ENCODE measurements at regions not wholly inside any gene's neighbourhood (a gene's known extent, or its start where the extent isn't known, plus 50 kb on each side); places are given as distances from the start of the nearest gene placed in this dataset.

- no peaks in the 10 kb centered on the region for H3K27me3 ChIP-seq (ENCODE audit: control insufficient read depth in 2 of 2, insufficient read depth in 2 of 2, low read length in 2 of 2)
- DNase-seq (ENCODE audit: low read depth, low spot score) (no peak), FAIRE-seq (no peak)
- H3K79me2 ChIP-seq (ENCODE audit: control insufficient read depth, insufficient read depth, low read length) = no peaks in the 10 kb centered on the region
- POLR2A ChIA-PET = no interaction called here
- H2AFZ ChIP-seq (ENCODE audit: low read depth, low read length) = no peak overlapping the region
- no peaks in the 10 kb centered on the region for H3K36me3 ChIP-seq (ENCODE audit: control insufficient read depth in 2 of 2, extremely low read depth in 1 of 2, insufficient read depth in 2 of 2, low read length in 2 of 2)
- CTCF ChIA-PET = interaction anchor here (0.7 kb wide), 1 partner anchor 178 kb away, joined by 3 read pairs; no protein-coding TSS in a partner anchor
- BruUV-seq (replicated peaks) = no TSS peak
- no peaks in the 10 kb centered on the region for H3K4me1 ChIP-seq (ENCODE audit: control insufficient read depth, extremely low read depth, insufficient read depth, low read length)
- no peaks in the 10 kb centered on the region for H4K20me1 ChIP-seq (replicated peaks; ENCODE audit: control insufficient read depth, extremely low read depth, insufficient read depth, low read length)
- dilution Hi-C loops (cut with MboI; ENCODE audit: extremely low pct_ligation_motif_present, low sequenced_read_pairs) (no loop called here), intact Hi-C loops (cut with micrococcal nuclease) (loop anchor here (10.0 kb wide), 1 partner anchor 508 kb away; no protein-coding TSS in a partner anchor)
- no peak overlapping the region for H3K27ac ChIP-seq (ENCODE audit: insufficient read depth, low read depth, low read length)
- no peak overlapping the region for H3K4me2 ChIP-seq (ENCODE audit: insufficient read depth, low read length)
- H3K9me3 ChIP-seq (replicated peaks; ENCODE audit: control insufficient read depth, insufficient read depth, low read length) = no peaks in the 10 kb centered on the region
- no peaks in the 10 kb centered on the region for H3K9me1 ChIP-seq (replicated peaks; ENCODE audit: control insufficient read depth, extremely low read depth, insufficient read depth, low read length)
- H3K4me3 ChIP-seq (replicated peaks in 1 of 3; ENCODE audit: insufficient read depth in 1 of 3, low read depth in 1 of 3, low read length in 3 of 3) = no peak overlapping the region
- no peak for TF ChIP-seq POLR2A (IDR thresholded peaks at IDR 0.05; ENCODE audit: low read depth, low read length)
- no peak for TF ChIP-seq MYC (IDR thresholded peaks at IDR 0.05; ENCODE audit: low read depth, low read length)
- no peak for TF ChIP-seq CTCF (IDR thresholded peaks at IDR 0.05; ENCODE audit: extremely low read depth in 1 of 2, insufficient read depth in 1 of 2, low read depth in 1 of 2, low read length in 2 of 2)
- no peak overlapping the region for H3K9ac ChIP-seq (replicated peaks; ENCODE audit: extremely low read depth, insufficient read depth, low read length)
Measured at GRCh38 chr13:66162470-66162869, 1067.7 kb downstream of the PCDH9 start.

GRCh38 chr13:66159511-66159910, 1070.6 kb downstream of the PCDH9 start:
- dilution Hi-C loops (cut with MboI; ENCODE audit: extremely low pct_ligation_motif_present, low sequenced_read_pairs) = no loop called here
- Histone ChIP-seq H4K20me1 (replicated peaks; ENCODE audit: control insufficient read depth, extremely low read depth, insufficient read depth, low read length) (no peaks in the 10 kb centered on the region), H3K9me1 (replicated peaks; ENCODE audit: control insufficient read depth, extremely low read depth, insufficient read depth, low read length) (no peaks in the 10 kb centered on the region), H3K9ac (replicated peaks; ENCODE audit: extremely low read depth, insufficient read depth, low read length) (no peak overlapping the region), H3K4me3 (replicated peaks in 1 of 3; ENCODE audit: insufficient read depth in 1 of 3, low read depth in 1 of 3, low read length in 3 of 3) (no peak overlapping the region), H3K27ac (ENCODE audit: insufficient read depth, low read depth, low read length) (no peak overlapping the region), H3K79me2 (ENCODE audit: control insufficient read depth, insufficient read depth, low read length) (no peaks in the 10 kb centered on the region), H3K9me3 (replicated peaks; ENCODE audit: control insufficient read depth, insufficient read depth, low read length) (no peaks in the 10 kb centered on the region), H2AFZ (ENCODE audit: low read depth, low read length) (no peak overlapping the region), H3K4me1 (ENCODE audit: control insufficient read depth, extremely low read depth, insufficient read depth, low read length) (peaks cover 7% of the 10 kb centered on the region), H3K36me3 (ENCODE audit: control insufficient read depth in 2 of 2, extremely low read depth in 1 of 2, insufficient read depth in 2 of 2, low read length in 2 of 2) (no peaks in the 10 kb centered on the region), H3K4me2 (ENCODE audit: insufficient read depth, low read length) (no peak overlapping the region), H3K27me3 (ENCODE audit: control insufficient read depth in 2 of 2, insufficient read depth in 2 of 2, low read length in 2 of 2) (no peaks in the 10 kb centered on the region)
- FAIRE-seq = no peak
- TF ChIP-seq JUN (IDR thresholded peaks at IDR 0.05; ENCODE audit: borderline replicate concordance, insufficient read depth, insufficient read length, low read depth) = no peak
- TF ChIP-seq POLR2AphosphoS5 (IDR thresholded peaks at IDR 0.05; ENCODE audit: insufficient read depth, low read depth, low read length) = no peak
- TF ChIP-seq CTCF (IDR thresholded peaks at IDR 0.05; ENCODE audit: extremely low read depth in 1 of 2, insufficient read depth in 1 of 2, low read depth in 1 of 2, low read length in 2 of 2) = no peak
- no peak for TF ChIP-seq GATA2 (IDR thresholded peaks at IDR 0.05; ENCODE audit: insufficient read depth, insufficient read length, low read depth, low read length)
- no peak for TF ChIP-seq POLR2A (IDR thresholded peaks at IDR 0.05; ENCODE audit: low read depth, low read length)
- TF ChIP-seq EZH2 (IDR thresholded peaks at IDR 0.05; ENCODE audit: borderline replicate concordance, low read depth, low read length, severe bottlenecking) = no peak
- TF ChIP-seq MAX (IDR thresholded peaks at IDR 0.05; ENCODE audit: insufficient read depth, insufficient read length) = no peak
- TF ChIP-seq MYC (IDR thresholded peaks at IDR 0.05; ENCODE audit: low read depth, low read length) = no peak
- TF ChIP-seq FOS (IDR thresholded peaks at IDR 0.05; ENCODE audit: borderline replicate concordance, insufficient read depth, low read length) = no peak
- DNase-seq (ENCODE audit: low read depth, low spot score) = no peak
- intact Hi-C loops (cut with micrococcal nuclease) = no loop called here
- ChIA-PET POLR2A (no interaction called here), CTCF (no interaction called here)
- no TSS peak for BruUV-seq (replicated peaks)

Data from endothelial cell of umbilical vein (primary cell).